ENCODE measurements at regions not wholly inside any gene's neighbourhood (a gene's known extent, or its start where the extent isn't known, plus 50 kb on each side); places are given as distances from the start of the nearest gene placed in this dataset.
"Not testable (repeated sequence)": the region's sequence is repeated elsewhere in the genome, so short reads cannot be mapped to it uniquely, and the experiment has no call there.

- H3K27me3 ChIP-seq (ENCODE audit: insufficient read depth, low read length); H3K9me3 ChIP-seq (ENCODE audit: low read depth, low read length); H3K4me3 ChIP-seq (ENCODE audit: low read length); H3K4me1 ChIP-seq (ENCODE audit: insufficient read depth, low read length): not testable (repeated sequence)
Observed at GRCh38 chr14:106470028-106470427, 943.6 kb downstream of the TMEM121 start.

GRCh38 chr14:106474261-106475028, 948.1 kb downstream of the TMEM121 start:
- not testable (repeated sequence) for H3K27me3 ChIP-seq (ENCODE audit: insufficient read depth, low read length); H3K4me1 ChIP-seq (ENCODE audit: insufficient read depth, low read length); H3K9me3 ChIP-seq (ENCODE audit: low read depth, low read length); H3K4me3 ChIP-seq (ENCODE audit: low read length)

- not testable (repeated sequence) for H3K4me3 ChIP-seq (ENCODE audit: low read length); H3K4me1 ChIP-seq (ENCODE audit: insufficient read depth, low read length); H3K27me3 ChIP-seq (ENCODE audit: insufficient read depth, low read length); H3K9me3 ChIP-seq (ENCODE audit: low read depth, low read length)
Observed at GRCh38 chr14:106475214-106475613, 948.8 kb downstream of the TMEM121 start.

- H3K27me3 ChIP-seq (ENCODE audit: insufficient read depth, low read length); H3K4me1 ChIP-seq (ENCODE audit: insufficient read depth, low read length); H3K4me3 ChIP-seq (ENCODE audit: low read length); H3K9me3 ChIP-seq (ENCODE audit: low read depth, low read length): not testable (repeated sequence)
Observed at GRCh38 chr14:106477600-106477999, 951.2 kb downstream of the TMEM121 start.

GRCh38 chr14:106480287-106480686, 953.9 kb downstream of the TMEM121 start:
- H3K27me3 ChIP-seq (ENCODE audit: insufficient read depth, low read length); H3K9me3 ChIP-seq (ENCODE audit: low read depth, low read length); H3K4me1 ChIP-seq (ENCODE audit: insufficient read depth, low read length); H3K4me3 ChIP-seq (ENCODE audit: low read length): not testable (repeated sequence)

- H3K9me3 ChIP-seq (ENCODE audit: low read depth, low read length); H3K4me3 ChIP-seq (ENCODE audit: low read length); H3K4me1 ChIP-seq (ENCODE audit: insufficient read depth, low read length); H3K27me3 ChIP-seq (ENCODE audit: insufficient read depth, low read length): not testable (repeated sequence)
Observed at GRCh38 chr14:106482213-106482612, 955.8 kb downstream of the TMEM121 start.

- Histone ChIP-seq H3K27me3 (ENCODE audit: insufficient read depth, low read length) (no peaks in the 10 kb centered on the region), H3K4me1 (ENCODE audit: insufficient read depth, low read length) (no peaks in the 10 kb centered on the region), H3K9me3 (ENCODE audit: low read depth, low read length) (no peaks in the 10 kb centered on the region), H3K4me3 (ENCODE audit: low read length) (no peak overlapping the region)
Observed at GRCh38 chr14:106487600-106487999, 961.2 kb downstream of the TMEM121 start.

GRCh38 chr14:106488291-106488690, 961.9 kb downstream of the TMEM121 start:
- H3K4me3 ChIP-seq (ENCODE audit: low read length), result no peak overlapping the region
- H3K9me3 ChIP-seq (ENCODE audit: low read depth, low read length), result no peaks in the 10 kb centered on the region
- H3K27me3 ChIP-seq (ENCODE audit: insufficient read depth, low read length), result no peaks in the 10 kb centered on the region
- no peaks in the 10 kb centered on the region for H3K4me1 ChIP-seq (ENCODE audit: insufficient read depth, low read length)

DNA sequence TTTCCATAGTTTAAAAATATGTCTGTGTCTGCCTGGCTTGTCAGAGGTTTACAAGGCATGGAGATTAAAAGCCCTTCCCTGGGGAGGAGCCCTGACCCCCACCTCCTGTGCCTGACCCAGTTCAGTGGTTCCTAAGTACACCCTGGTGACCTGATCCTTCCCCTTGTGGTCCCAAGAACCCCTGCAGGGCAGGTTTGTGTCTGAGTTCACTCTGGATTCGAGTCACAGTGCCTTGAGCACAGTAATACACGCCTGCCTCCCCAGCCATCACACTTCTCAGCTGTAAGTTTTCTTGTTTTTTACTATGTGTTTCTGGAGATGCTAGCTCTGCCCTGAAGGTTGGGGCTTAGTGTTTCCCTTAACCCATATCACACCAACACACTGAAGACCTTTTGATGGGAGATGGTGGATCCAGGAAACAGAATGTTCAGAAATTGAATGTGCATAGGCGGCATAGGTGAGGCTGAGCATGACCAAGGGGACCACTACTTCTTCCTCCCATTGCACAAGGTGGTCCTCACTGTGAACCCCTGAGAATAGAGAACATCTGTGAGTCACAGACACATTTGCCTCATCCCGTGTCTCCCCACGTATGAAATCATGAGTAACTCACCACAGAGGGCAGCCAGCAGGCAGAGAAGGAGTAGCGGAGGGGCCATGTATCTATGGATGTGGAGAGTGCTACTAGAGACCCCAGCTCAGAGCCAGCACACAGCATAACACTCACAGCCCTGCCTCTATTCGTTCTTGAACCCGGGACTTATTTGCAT, 962.9 kb downstream of the TMEM121 start:
- Histone ChIP-seq H3K4me1 (ENCODE audit: insufficient read depth, low read length) (no peaks in the 10 kb centered on the region), H3K9me3 (ENCODE audit: low read depth, low read length) (no peaks in the 10 kb centered on the region), H3K27me3 (ENCODE audit: insufficient read depth, low read length) (no peaks in the 10 kb centered on the region), H3K4me3 (ENCODE audit: low read length) (no peak overlapping the region)

- no peaks in the 10 kb centered on the region for H3K9me3 ChIP-seq (ENCODE audit: low read depth, low read length)
- H3K27me3 ChIP-seq (ENCODE audit: insufficient read depth, low read length), result no peaks in the 10 kb centered on the region
- H3K4me3 ChIP-seq (ENCODE audit: low read length), result no peak overlapping the region
- peaks cover 7% of the 10 kb centered on the region for H3K4me1 ChIP-seq (ENCODE audit: insufficient read depth, low read length)
Observed at GRCh38 chr14:106490442-106490841, 964.1 kb downstream of the TMEM121 start.

- H3K9me3 ChIP-seq (ENCODE audit: low read depth, low read length), result no peaks in the 10 kb centered on the region
- H3K4me3 ChIP-seq (ENCODE audit: low read length), result no peak overlapping the region
- H3K27me3 ChIP-seq (ENCODE audit: insufficient read depth, low read length), result no peaks in the 10 kb centered on the region
- H3K4me1 ChIP-seq (ENCODE audit: insufficient read depth, low read length), result peaks cover 7% of the 10 kb centered on the region
Observed at GRCh38 chr14:106491851-106492250, 965.5 kb downstream of the TMEM121 start.

DNA sequence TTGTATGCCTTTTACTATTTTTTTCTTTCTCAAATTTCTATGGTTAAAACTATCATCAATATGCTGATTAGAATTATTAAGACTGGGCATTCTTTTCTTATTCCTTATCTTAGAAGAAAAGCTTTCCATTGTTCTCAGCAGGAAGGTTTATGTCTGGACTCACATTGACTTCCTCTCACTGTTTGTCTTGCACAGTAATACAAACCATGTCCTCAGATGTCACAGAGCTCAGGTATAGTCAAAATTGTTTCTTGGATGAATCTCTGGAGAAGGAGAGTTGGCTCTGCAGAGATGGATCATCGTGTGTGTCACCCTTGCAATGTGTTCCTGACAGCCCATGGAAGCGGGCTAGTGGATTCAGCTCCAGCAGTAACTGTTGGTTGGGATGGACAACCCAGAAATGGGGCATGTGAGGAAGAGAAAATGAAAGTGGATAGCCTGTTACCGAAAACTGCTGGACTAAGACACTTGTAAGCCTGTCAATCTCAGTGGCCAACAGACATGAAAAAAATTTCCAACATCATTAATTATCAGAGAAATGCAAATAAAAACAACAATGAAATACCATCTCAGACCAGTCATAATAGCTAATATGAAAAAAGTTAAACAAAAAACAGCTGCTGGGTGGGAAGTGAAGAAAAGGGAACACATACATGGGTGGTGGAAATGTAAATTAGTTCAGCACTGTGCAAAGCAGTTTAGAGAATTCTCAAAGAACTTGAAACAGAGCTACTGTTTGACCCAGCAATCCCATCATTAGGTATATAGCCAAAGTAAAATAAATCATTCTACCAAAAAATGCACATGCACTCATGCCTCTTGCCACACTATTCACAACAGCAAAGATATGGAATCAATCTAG, 967.8 kb downstream of the TMEM121 start:
- Histone ChIP-seq H3K27me3 (ENCODE audit: insufficient read depth, low read length) (no peaks in the 10 kb centered on the region), H3K4me1 (ENCODE audit: insufficient read depth, low read length) (peaks cover 7% of the 10 kb centered on the region), H3K4me3 (ENCODE audit: low read length) (peak overlapping the region; percentile 18), H3K9me3 (ENCODE audit: low read depth, low read length) (no peaks in the 10 kb centered on the region)

GRCh38 chr14:106500571-106500970, 974.2 kb downstream of the TMEM121 start:
- Histone ChIP-seq H3K4me3 (ENCODE audit: low read length) (no peak overlapping the region), H3K27me3 (ENCODE audit: insufficient read depth, low read length) (peaks cover 2% of the 10 kb centered on the region), H3K4me1 (ENCODE audit: insufficient read depth, low read length) (peaks cover 7% of the 10 kb centered on the region), H3K9me3 (ENCODE audit: low read depth, low read length) (no peaks in the 10 kb centered on the region)

GRCh38 chr14:106501898-106502297, 975.5 kb downstream of the TMEM121 start:
- H3K9me3 ChIP-seq (ENCODE audit: low read depth, low read length), result no peaks in the 10 kb centered on the region
- no peak overlapping the region for H3K4me3 ChIP-seq (ENCODE audit: low read length)
- H3K27me3 ChIP-seq (ENCODE audit: insufficient read depth, low read length), result peaks cover 2% of the 10 kb centered on the region
- H3K4me1 ChIP-seq (ENCODE audit: insufficient read depth, low read length), result peaks cover 17% of the 10 kb centered on the region

DNA sequence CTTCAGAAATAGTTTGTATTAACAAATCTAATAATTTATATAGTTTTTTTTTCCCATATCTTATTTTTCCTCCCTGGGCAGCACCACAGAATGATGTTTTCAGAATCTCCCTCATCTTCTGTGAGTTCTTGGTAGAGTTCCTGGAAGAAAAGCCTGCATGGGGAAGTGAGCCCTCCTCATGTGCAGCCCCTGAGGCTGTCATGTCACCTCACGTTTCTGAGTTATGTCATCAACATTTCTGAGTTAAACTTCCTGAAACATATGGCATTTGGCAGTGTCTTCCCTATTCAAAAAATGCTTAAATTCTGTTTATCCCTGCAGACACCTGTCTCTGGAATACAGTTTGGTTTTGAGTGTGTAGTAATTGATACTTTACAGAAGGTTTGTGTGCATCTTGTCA, 979.0 kb downstream of the TMEM121 start:
- Histone ChIP-seq H3K27me3 (ENCODE audit: insufficient read depth, low read length) (peaks cover 2% of the 10 kb centered on the region), H3K9me3 (ENCODE audit: low read depth, low read length) (no peaks in the 10 kb centered on the region), H3K4me1 (ENCODE audit: insufficient read depth, low read length) (peaks cover 35% of the 10 kb centered on the region)

More for the DNA sequence above, 979.0 kb downstream of the TMEM121 start:
- no peak overlapping the region for H3K4me3 ChIP-seq (ENCODE audit: low read length)

Measured in mononuclear cell (primary cell).